HCT116 (cell line): ENCODE measurements at regions not wholly inside any gene's neighbourhood (a gene's known extent, or its start where the extent isn't known, plus 50 kb on each side); places are given as distances from the start of the nearest gene placed in this dataset.

ENCODE experiments used
- ATAC-seq: fragments of 200-7000 bp; cut with Tn5 transposase; 2 replicates; pipeline ENCODE4 v1.9.1; 2020; ENCODE audit warnings: mild to moderate bottlenecking, moderate library complexity
- BruUV-seq: library from RNA; stranded (reverse); fragments of 400-500 nt; replicated peaks from 2 replicates; lab custom pipeline; 2021; lab: Mats Ljungman, UMichigan
- CTCF ChIA-PET: fragments of 300-600 bp; sonication (Branson Sonifier 250); formaldehyde crosslinking; loops from one replicate; lab custom pipeline; 2021; ENCODE audit warnings: antibody characterized with exemption; lab: Charles Lee
- POLR2A ChIA-PET: fragments of 300-600, 350-600 bp; sonication (Branson Sonifier 250); formaldehyde crosslinking; loops from one replicate; lab custom pipeline; 2021; ENCODE audit warnings: antibody characterized with exemption; lab: Charles Lee
- RAD21 ChIA-PET, 2 experiments: fragments of 300-600 bp; sonication (Branson Sonifier 250); formaldehyde crosslinking; loops; one replicate each; lab custom pipeline; 2023; ENCODE audit warnings: low total read pairs in 2 of 2; ENCODE audit not compliant: uncharacterized antibody in 2 of 2, unreplicated experiment in 2 of 2, low non-redundant PET in 1 of 2; lab: Charles Lee
- DNase-seq: peaks from one replicate; pipeline ENCODE4 v3.0.0-alpha.2; 2010; ENCODE audit warnings: low read depth, low spot score
- H2AFZ ChIP-seq: fragments of 200-600 bp; shearing (Covaris generic), sonication (generic); 2 replicates; pipeline ENCODE4 v1.6.1; 2017; ENCODE audit warnings: low read depth, mixed run types, mixed read lengths, antibody characterized with exemption, low read length; ENCODE audit not compliant: poor library complexity, severe bottlenecking
- H3K27ac ChIP-seq: 2 replicates; pipeline ENCODE4 v1.5.1; 2012; ENCODE audit warnings: low read depth, low read length
- H3K27me3 ChIP-seq: fragments of 200-600 bp; sonication (generic); 2 replicates; pipeline ENCODE4 v1.6.1; 2016; ENCODE audit warnings: mixed run types, low read length, mixed read lengths; ENCODE audit not compliant: insufficient read depth
- H3K36me3 ChIP-seq, 2 experiments: fragments of 200-500 bp in 1 of 2; fragments of 200-600 bp in 1 of 2; sonication (Bioruptor generic) in 1 of 2; sonication (generic) in 1 of 2; 2 replicates each; pipeline versions ENCODE4 v1.5.1 to v1.6.1; 2014 to 2016; ENCODE audit warnings: low read length in 2 of 2, inconsistent platforms in 1 of 2, mixed read lengths in 1 of 2, mixed run types in 1 of 2; ENCODE audit not compliant: insufficient read depth in 2 of 2, control insufficient read depth in 1 of 2
- H3K4me1 ChIP-seq, 2 experiments: fragments of 200-600 bp in 1 of 2; sonication (generic) in 1 of 2; 2 replicates each; pipeline versions ENCODE4 v1.5.1 to v1.6.1; 2012 to 2017; ENCODE audit warnings: low read length in 2 of 2, inconsistent platforms in 1 of 2, mild to moderate bottlenecking in 1 of 2, mixed read lengths in 1 of 2, mixed run types in 1 of 2, moderate library complexity in 1 of 2; ENCODE audit not compliant: insufficient read depth in 2 of 2, control insufficient read depth in 1 of 2
- H3K4me2 ChIP-seq: fragments of 200-600 bp; sonication (generic); 2 replicates; pipeline ENCODE4 v1.6.1; 2017; ENCODE audit warnings: mixed run types, low read length, mixed read lengths
- H3K4me3 ChIP-seq, 2 experiments: fragments of 200-600 bp in 1 of 2; sonication (generic) in 1 of 2; replicated peaks in 1 of 2; 2 replicates each; pipeline ENCODE4 v1.5.1; 2011 to 2016; ENCODE audit warnings: low read length in 2 of 2, control low read depth in 1 of 2, low read depth in 1 of 2, mild to moderate bottlenecking in 1 of 2, mixed read lengths in 1 of 2, mixed run types in 1 of 2
- H3K79me2 ChIP-seq: fragments of 200-600 bp; sonication (generic); 2 replicates; pipeline ENCODE4 v1.6.1; 2017; ENCODE audit warnings: mild to moderate bottlenecking, mixed run types, low read length, moderate library complexity, mixed read lengths; ENCODE audit not compliant: insufficient read depth
- H3K9ac ChIP-seq: fragments of 200-600 bp; sonication (generic); 2 replicates; pipeline ENCODE4 v1.6.1; 2016; ENCODE audit warnings: low read length, mixed read lengths
- H3K9me2 ChIP-seq: fragments of 200-600 bp; sonication (generic), shearing (Covaris generic); 2 replicates; pipeline ENCODE4 v1.6.1; 2017; ENCODE audit warnings: mixed run types, mild to moderate bottlenecking, moderate library complexity; ENCODE audit not compliant: insufficient read depth
- H3K9me3 ChIP-seq, 2 experiments: fragments of 200-500 bp in 1 of 2; fragments of 200-600 bp in 1 of 2; sonication (Bioruptor generic) in 1 of 2; sonication (generic) in 1 of 2; 2 replicates each; pipeline ENCODE4 v1.6.1; 2014 to 2017; ENCODE audit warnings: low read length in 2 of 2, mixed read lengths in 2 of 2, inconsistent platforms in 1 of 2, low read depth in 1 of 2, mild to moderate bottlenecking in 1 of 2, mixed run types in 1 of 2, moderate library complexity in 1 of 2; ENCODE audit not compliant: control insufficient read depth in 1 of 2, insufficient read depth in 1 of 2
- H4K20me1 ChIP-seq: fragments of 200-600 bp; sonication (generic), shearing (Covaris generic); 2 replicates; pipeline ENCODE4 v1.6.1; 2017; ENCODE audit warnings: mixed run types, mild to moderate bottlenecking, moderate library complexity; ENCODE audit not compliant: insufficient read depth
- ATF3 ChIP-seq: IDR thresholded peaks from 2 replicates; pipeline ENCODE4 v1.6.1; 2012
- CEBPB ChIP-seq: IDR thresholded peaks from 2 replicates; pipeline ENCODE4 v1.6.1; 2012; ENCODE audit warnings: low read depth
- CTCF ChIP-seq, 3 experiments: fragments of 200-600 bp in 1 of 3; sonication (generic) in 1 of 3; IDR thresholded peaks in 2 of 3; conservative IDR thresholded peaks in 1 of 3; 2 replicates each; pipeline ENCODE4 v1.5.1; 2012 to 2017; ENCODE audit warnings: low read depth in 2 of 3, low read length in 2 of 3, antibody characterized with exemption in 1 of 3, borderline replicate concordance in 1 of 3, control low read depth in 1 of 3, mild to moderate bottlenecking in 1 of 3, mixed read lengths in 1 of 3, mixed run types in 1 of 3, moderate library complexity in 1 of 3; ENCODE audit not compliant: insufficient read depth in 1 of 3
- EGR1 ChIP-seq: IDR thresholded peaks from 2 replicates; pipeline ENCODE4 v1.6.1; 2012; ENCODE audit warnings: low read depth
- ELF1 ChIP-seq: IDR thresholded peaks from 2 replicates; pipeline ENCODE4 v1.6.1; 2012; ENCODE audit warnings: low read depth, borderline replicate concordance
- EZH2 ChIP-seq: fragments of 200-600 bp; sonication (generic); IDR thresholded peaks from 2 replicates; pipeline ENCODE4 v1.6.1; 2017; ENCODE audit warnings: antibody characterized with exemption, mixed run types
- EZH2phosphoT487 ChIP-seq: fragments of 200-600 bp; IDR thresholded peaks from 2 replicates; pipeline ENCODE4 v1.6.1; 2018; ENCODE audit warnings: antibody characterized with exemption, borderline replicate concordance
- FOSL1 ChIP-seq: IDR thresholded peaks from 2 replicates; pipeline ENCODE4 v1.6.1; 2012; ENCODE audit warnings: low read depth
- RAD21 ChIP-seq: IDR thresholded peaks from 2 replicates; pipeline ENCODE4 v1.6.1; 2012; ENCODE audit warnings: low read depth, mild to moderate bottlenecking
- SP1 ChIP-seq: IDR thresholded peaks from 2 replicates; pipeline ENCODE4 v1.6.1; 2012; ENCODE audit warnings: low read depth
- SRF ChIP-seq: IDR thresholded peaks from 2 replicates; pipeline ENCODE4 v1.6.1; 2012; ENCODE audit warnings: low read depth
- TCF7L2 ChIP-seq: IDR thresholded peaks from 2 replicates; pipeline ENCODE4 v1.7.0; 2011; ENCODE audit warnings: borderline replicate concordance, inconsistent platforms; ENCODE audit not compliant: insufficient read depth, insufficient read length; ENCODE audit errors: extremely low read depth
- YY1 ChIP-seq: IDR thresholded peaks from 2 replicates; pipeline ENCODE4 v1.6.1; 2011; ENCODE audit warnings: low read length, low read depth, moderate library complexity, mild to moderate bottlenecking; ENCODE audit not compliant: insufficient replicate concordance; ENCODE audit errors: extremely low read depth
- ZBTB33 ChIP-seq: IDR thresholded peaks from 2 replicates; pipeline ENCODE4 v1.6.1; 2011; ENCODE audit warnings: mild to moderate bottlenecking, low read length, moderate library complexity; ENCODE audit not compliant: insufficient replicate concordance; ENCODE audit errors: extremely low read depth
- ZFX ChIP-seq: fragments of 450-650 bp; IDR thresholded peaks from 2 replicates; pipeline ENCODE4 v1.6.1; 2017
- ZNF274 ChIP-seq: fragments of 200-500 bp; sonication (Bioruptor generic); IDR thresholded peaks from 2 replicates; pipeline ENCODE4 v1.6.1; 2014; ENCODE audit warnings: mild to moderate bottlenecking, low read depth, low read length, inconsistent platforms
- intact Hi-C: fragments of 100-400 bp; cut with micrococcal nuclease; formaldehyde crosslinking; loops from 2 replicates; pipeline ENCODE4 v1.10.0; 2022

- no peak for TF ChIP-seq ZBTB33
- no peak for TF ChIP-seq EZH2
- no peak for TF ChIP-seq ZNF274
- no peak for TF ChIP-seq RAD21
- TF ChIP-seq ATF3, result no peak
Observed at GRCh38 chr18:78643981-78644380, 335.6 kb upstream of the SALL3 start (continued).

- no peaks in the 10 kb centered on the region for H3K9me3 ChIP-seq
- ATAC-seq, result no peak
- no TSS peak for BruUV-seq
Observed at GRCh38 chr18:78645216-78645615, 334.4 kb upstream of the SALL3 start.

More at GRCh38 chr18:78645216-78645615, 334.4 kb upstream of the SALL3 start:
- no peak for TF ChIP-seq SP1
- TF ChIP-seq ZNF274, result no peak
- no peak for TF ChIP-seq CTCF (IDR thresholded peaks at IDR 0.05 in 2 of 3, conservative IDR thresholded peaks at IDR 0.05 in 1 of 3; ENCODE audit: borderline replicate concordance in 1 of 3, insufficient read depth in 1 of 3, low read depth in 2 of 3, low read length in 2 of 3)
- TF ChIP-seq SRF, result no peak
- TF ChIP-seq CEBPB, result no peak
- TF ChIP-seq ELF1, result no peak
- no peak for TF ChIP-seq EZH2
- TF ChIP-seq ATF3, result no peak
- TF ChIP-seq FOSL1, result no peak
- TF ChIP-seq EZH2phosphoT487, result no peak
- no peak for TF ChIP-seq YY1
- no peak for TF ChIP-seq EGR1
- no peak for TF ChIP-seq TCF7L2
- no peak for TF ChIP-seq ZFX
- TF ChIP-seq RAD21, result no peak
- TF ChIP-seq, all 23 proteins: peak for 0
- Histone ChIP-seq H3K79me2 (no peaks in the 10 kb centered on the region), H3K27me3 (no peaks in the 10 kb centered on the region), H3K27ac (no peak overlapping the region), H4K20me1 (no peaks in the 10 kb centered on the region), H3K4me2 (no peak overlapping the region), H2AFZ (no peak overlapping the region), H3K9me2 (no peaks in the 10 kb centered on the region), H3K4me1 (no peaks in the 10 kb centered on the region), H3K4me3 (no peak overlapping the region), H3K36me3 (no peaks in the 10 kb centered on the region), H3K9ac (no peak overlapping the region)
- ChIA-PET RAD21 (no interaction called here), POLR2A (no interaction called here), CTCF (no interaction called here)
- intact Hi-C loops, result no loop called here
- DNase-seq, result no peak
